HG03354 (cell line): ENCODE measurements at regions not wholly inside any gene's neighbourhood (a gene's known extent, or its start where the extent isn't known, plus 50 kb on each side); places are given as distances from the start of the nearest gene placed in this dataset.

Source experiments
- ATAC-seq: cut with Tn5 transposase; IDR thresholded peaks from one replicate; pipeline ENCODE4 v1.9.1; 2021; ENCODE audit warnings: mild to moderate bottlenecking; ENCODE audit not compliant: unreplicated experiment, poor library complexity, severe bottlenecking

DNA sequence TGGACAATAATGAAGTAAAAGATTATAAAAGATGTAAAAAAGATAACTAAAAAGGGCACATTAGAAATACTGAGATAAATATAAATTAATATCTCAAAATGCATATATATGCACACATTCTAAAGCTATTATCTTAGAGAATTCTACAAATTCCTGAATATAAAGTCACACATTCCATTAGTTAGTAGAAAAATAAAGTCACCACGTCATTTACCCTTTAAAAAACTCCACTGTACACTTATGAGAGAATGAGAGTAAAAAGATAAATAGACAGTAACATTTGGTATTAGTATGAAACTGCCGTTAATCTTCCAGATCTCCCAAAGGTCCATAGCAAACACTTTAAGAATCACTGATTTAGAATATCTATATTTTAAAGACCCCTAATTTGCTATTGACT lies 67.2 kb upstream of the IL15 start:
- no peak for ATAC-seq

DNA sequence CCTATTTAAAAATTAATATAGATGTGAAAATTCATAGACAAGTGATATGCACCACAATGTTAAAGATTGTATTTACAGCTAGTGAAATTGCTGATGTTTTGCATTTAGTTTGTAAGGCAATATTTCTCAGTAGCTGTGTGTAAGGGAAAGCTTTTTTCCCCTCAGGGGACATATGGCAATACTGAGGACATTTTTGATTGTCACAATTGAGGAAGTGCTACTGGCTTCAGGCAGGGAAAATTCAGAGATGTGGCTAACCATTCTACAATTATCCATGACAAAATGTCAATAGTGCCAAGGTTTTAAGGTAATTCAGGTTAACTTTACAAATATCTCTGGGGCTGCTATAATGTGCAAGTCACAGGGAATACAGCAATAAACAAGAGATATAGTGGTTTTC lies 66.1 kb upstream of the IL15 start:
- no peak for ATAC-seq

DNA sequence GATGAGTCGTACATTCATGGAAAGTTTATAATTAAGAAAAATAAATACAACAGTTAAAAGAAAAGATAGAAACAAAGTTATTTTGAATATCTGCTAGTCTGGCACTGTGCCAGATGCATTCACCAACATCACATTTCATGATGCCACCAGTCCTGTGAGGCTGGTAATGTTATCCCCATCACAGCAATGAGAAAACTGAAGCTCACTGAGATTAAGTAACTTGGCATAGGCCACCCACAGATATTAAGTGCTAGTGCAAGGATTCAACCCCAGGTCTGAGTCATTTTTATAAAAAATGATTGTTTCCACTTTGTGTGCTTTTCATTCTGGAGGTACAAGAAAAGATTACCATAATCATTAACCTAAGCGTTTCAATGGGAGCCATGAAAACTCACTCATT lies 65.0 kb upstream of the IL15 start:
- ATAC-seq = no peak

DNA sequence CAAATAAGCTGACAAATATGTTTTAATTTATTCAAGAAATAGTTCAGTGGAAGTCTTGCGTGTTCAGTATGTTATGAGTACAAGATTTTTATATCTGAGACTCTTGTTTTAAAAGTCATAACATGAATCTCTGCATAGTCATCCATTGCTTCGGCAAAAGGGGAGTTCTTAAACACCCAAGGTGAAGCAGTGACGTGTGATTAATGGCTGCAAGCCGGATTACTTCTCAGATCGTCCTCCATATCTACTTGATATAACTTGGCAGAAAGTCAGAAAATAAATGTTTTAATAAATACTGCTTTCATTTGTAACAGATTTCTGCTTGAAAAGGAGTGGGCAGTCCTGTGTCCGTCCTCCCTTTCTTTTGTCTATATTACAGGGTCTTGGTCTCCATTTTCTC lies 64.6 kb upstream of the IL15 start:
- no peak for ATAC-seq

DNA sequence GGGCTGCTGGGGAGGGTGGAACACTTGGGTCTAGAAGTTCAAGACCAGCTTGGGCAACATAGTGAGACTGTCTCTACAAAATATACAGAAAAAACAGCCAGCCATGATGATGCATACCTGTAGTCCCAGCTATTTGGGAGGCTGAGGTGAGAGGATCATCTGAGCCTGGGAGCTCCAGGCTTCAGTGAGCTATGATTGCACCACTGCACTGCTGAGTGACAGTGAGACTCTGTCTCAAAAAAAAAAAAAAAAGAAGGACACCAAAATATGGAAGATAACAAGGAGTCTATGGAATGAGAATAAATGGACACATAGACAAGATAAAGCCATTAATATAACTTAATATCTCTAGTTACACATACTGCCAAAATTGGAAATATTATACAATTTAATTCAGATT lies 62.7 kb upstream of the IL15 start:
- no peak for ATAC-seq

DNA sequence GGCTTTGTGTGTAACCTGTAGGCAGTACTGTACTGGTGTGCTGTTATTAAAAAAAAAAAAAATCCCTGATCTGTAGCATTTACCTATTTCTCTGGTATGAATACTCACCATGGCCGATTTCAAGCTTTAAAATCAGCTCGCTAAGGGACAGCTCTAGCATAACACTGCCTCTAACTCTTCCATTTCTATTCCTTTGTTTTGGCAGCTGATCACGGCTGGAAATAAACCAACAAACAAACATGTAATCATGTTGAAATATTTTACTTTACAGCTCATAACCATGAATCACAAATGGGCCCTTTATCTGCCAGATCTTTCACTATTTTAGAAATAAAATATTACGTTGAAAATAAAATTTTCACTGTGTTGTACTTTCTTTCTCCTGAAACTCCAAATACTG lies 60.5 kb upstream of the IL15 start:
- no peak for ATAC-seq

DNA sequence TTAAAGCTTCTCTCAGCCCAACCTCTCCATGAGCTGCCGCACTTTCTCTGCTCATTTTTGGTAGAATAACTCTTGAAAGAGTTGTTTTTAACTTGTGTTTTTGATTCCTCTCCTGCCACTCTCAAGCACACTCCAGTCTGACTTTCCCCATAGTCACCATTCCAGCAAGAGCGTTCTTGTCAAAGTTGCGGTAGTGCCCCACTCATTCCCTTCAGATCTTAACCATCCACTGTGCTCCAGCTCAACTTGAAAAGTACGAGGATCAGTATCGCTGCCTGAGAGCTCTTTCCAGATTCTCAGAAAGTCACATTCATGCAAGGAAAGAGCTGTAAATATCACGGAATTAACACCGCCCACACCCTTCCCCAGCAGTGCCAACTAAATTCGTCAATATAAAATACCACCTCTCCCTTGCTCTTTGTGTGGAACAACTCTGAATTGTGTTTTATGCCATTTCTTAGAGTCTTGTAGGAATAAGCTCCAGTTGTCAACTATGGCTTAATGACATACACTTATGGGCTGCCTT lies 59.7 kb upstream of the IL15 start:
- no peak for ATAC-seq

DNA sequence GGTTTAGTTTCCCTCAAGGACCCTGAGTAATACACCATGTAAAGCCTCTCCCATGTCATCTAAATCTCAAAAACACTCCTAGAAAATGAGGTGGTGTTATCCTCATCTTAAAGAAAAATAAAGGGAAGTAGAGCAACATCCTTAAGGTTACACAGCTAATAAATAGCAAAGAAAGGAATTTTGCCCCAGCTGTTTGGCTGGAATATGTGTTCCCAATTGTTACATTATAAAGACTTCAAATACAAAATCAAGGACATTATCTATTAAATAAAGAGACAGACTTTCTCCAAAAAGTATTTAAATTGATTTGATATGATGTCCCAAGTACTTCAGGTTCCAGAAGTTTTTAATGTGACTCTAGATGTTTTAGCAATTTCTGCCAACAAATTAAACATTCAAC lies 57.9 kb upstream of the IL15 start:
- no peak for ATAC-seq

DNA sequence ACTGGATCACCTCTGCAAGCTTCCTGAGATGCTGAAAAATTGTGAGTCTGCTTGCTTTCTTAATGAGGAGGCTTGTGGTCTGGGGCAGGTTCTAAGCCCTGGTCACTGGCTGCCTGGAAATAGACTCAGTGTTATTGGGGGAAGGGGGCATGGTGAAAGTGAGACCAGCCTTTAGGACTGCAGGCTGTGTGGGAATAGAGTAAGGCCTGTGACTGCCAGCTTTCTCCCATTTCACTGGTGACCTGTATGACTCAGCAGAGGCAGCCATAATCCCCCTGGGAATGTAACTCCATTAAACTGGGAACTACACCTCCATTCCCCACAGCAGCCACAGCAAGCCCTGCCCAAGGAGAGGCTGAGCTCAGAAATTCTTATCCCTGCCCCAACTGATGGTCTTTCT lies 55.9 kb upstream of the IL15 start:
- ATAC-seq = no peak
